HepG2 (cell line): ENCODE measurements at regions not wholly inside any gene's neighbourhood (a gene's known extent, or its start where the extent isn't known, plus 50 kb on each side); places are given as distances from the start of the nearest gene placed in this dataset.

Experiments
- ATAC-seq: fragments of 200-7000 bp; cut with Tn5 transposase; 3 replicates; pipeline ENCODE4 v1.9.1; 2020; ENCODE audit warnings: mild to moderate bottlenecking, moderate library complexity
- BruUV-seq: library from RNA; stranded (reverse); fragments of 400-500 nt; replicated peaks from 2 replicates; lab custom pipeline; 2021; lab: Mats Ljungman, UMichigan
- CTCF ChIA-PET: fragments of 300-600 bp; formaldehyde crosslinking; extraction: SDS; loops from one replicate; lab custom pipeline; 2021; ENCODE audit warnings: low total read pairs, inconsistent platforms, low intra/inter-chr PET ratio; lab: Yijun Ruan, JAX
- POLR2A ChIA-PET: fragments of 350-600 bp; sonication (Branson Sonifier 250); formaldehyde crosslinking; loops from one replicate; lab custom pipeline; 2020; ENCODE audit warnings: antibody characterized with exemption, inconsistent platforms; lab: Yijun Ruan, JAX
- DNase-seq: peaks from one replicate; pipeline ENCODE4 v3.0.0-alpha.2; 2015; ENCODE audit warnings: low spot score
- FAIRE-seq: peaks from 3 replicates; lab custom pipeline; 2011; peaks lifted over from hg19 to GRCh38; lab: Jason Lieb, UNC
- H2AFZ ChIP-seq: one replicate; pipeline ENCODE4 v1.6.1; 2011; ENCODE audit warnings: low read length, inconsistent platforms
- H3K27ac ChIP-seq: fragments of 300-600 bp; 3 replicates; pipeline ENCODE4 v1.8.0; 2011; ENCODE audit warnings: mixed run types, mild to moderate bottlenecking, mixed read lengths, low read length, inconsistent platforms; ENCODE audit not compliant: insufficient read depth; ENCODE audit errors: extremely low read length
- H3K27me3 ChIP-seq, 2 experiments: fragments of 200-600 bp in 1 of 2; 2 replicates in 1 of 2; 3 replicates in 1 of 2; pipeline versions ENCODE4 v1.6.0 to v1.8.0; 2011; ENCODE audit warnings: low read length in 2 of 2, mild to moderate bottlenecking in 2 of 2, moderate library complexity in 2 of 2, inconsistent platforms in 1 of 2; ENCODE audit not compliant: insufficient read depth in 2 of 2, control insufficient read depth in 1 of 2
- H3K36me3 ChIP-seq, 2 experiments: fragments of 200-600 bp in 1 of 2; replicated peaks in 1 of 2; 2 replicates in 1 of 2; 3 replicates in 1 of 2; pipeline versions ENCODE4 v1.5.1 to v1.8.0; 2011; ENCODE audit warnings: low read length in 2 of 2, inconsistent platforms in 1 of 2; ENCODE audit not compliant: insufficient read depth in 2 of 2, control insufficient read depth in 1 of 2
- H3K4me1 ChIP-seq: 2 replicates; pipeline ENCODE4 v1.5.1; 2012; ENCODE audit warnings: low read length, inconsistent platforms; ENCODE audit not compliant: insufficient read depth
- H3K4me2 ChIP-seq: 2 replicates; pipeline ENCODE4 v1.6.0; 2011; ENCODE audit warnings: low read depth, low read length, inconsistent platforms
- H3K4me3 ChIP-seq, 3 experiments: fragments of 200-600 bp in 1 of 3; sonication (generic), shearing (Covaris generic) in 1 of 3; replicated peaks in 1 of 3; 2 replicates each; pipeline ENCODE4 v1.5.1; 2011 to 2016; ENCODE audit warnings: low read length in 3 of 3, inconsistent platforms in 2 of 3, low read depth in 2 of 3, mild to moderate bottlenecking in 2 of 3, control low read depth in 1 of 3, mixed read lengths in 1 of 3; ENCODE audit not compliant: insufficient read depth in 1 of 3
- H3K79me2 ChIP-seq: one replicate; pipeline ENCODE4 v1.6.1; 2011; ENCODE audit warnings: low read length, inconsistent platforms; ENCODE audit not compliant: insufficient read depth
- H3K9ac ChIP-seq: 2 replicates; pipeline ENCODE4 v1.6.0; 2011; ENCODE audit warnings: mild to moderate bottlenecking, low read depth, low read length, inconsistent platforms; ENCODE audit not compliant: insufficient read depth
- H3K9me3 ChIP-seq: 2 replicates; pipeline ENCODE4 v1.5.1; 2012; ENCODE audit warnings: mild to moderate bottlenecking, low read length
- H4K20me1 ChIP-seq: 2 replicates; pipeline ENCODE4 v1.6.0; 2011; ENCODE audit warnings: inconsistent platforms, mild to moderate bottlenecking, low read length, moderate library complexity; ENCODE audit not compliant: insufficient read depth
- ARID2 ChIP-seq: sonication (generic); formaldehyde crosslinking; IDR thresholded peaks from 2 replicates; pipeline ENCODE4 v1.8.1; 2022; ENCODE audit warnings: mild to moderate bottlenecking, missing genetic modification reagents, borderline replicate concordance
- FOSL2 ChIP-seq: sonication (generic); formaldehyde crosslinking; IDR thresholded peaks from 2 replicates; pipeline ENCODE4 v1.4.0; 2020; ENCODE audit warnings: missing genetic modification reagents
- HOXA9 ChIP-seq: sonication (generic); formaldehyde crosslinking; IDR thresholded peaks from 2 replicates; pipeline ENCODE4 v1.8.1; 2022; ENCODE audit warnings: missing genetic modification reagents, mild to moderate bottlenecking, moderate library complexity, borderline replicate concordance
- RFX5 ChIP-seq: IDR thresholded peaks from 2 replicates; pipeline ENCODE4 v1.6.1; 2011; ENCODE audit warnings: low read depth, low read length, improper control_type of control experiment
- SKIL ChIP-seq: sonication (generic); formaldehyde crosslinking; IDR thresholded peaks from 2 replicates; pipeline ENCODE4 v1.8.0; 2022; ENCODE audit warnings: missing genetic modification reagents, mild to moderate bottlenecking, moderate library complexity, borderline replicate concordance
- ZNF225 ChIP-seq: sonication (generic); formaldehyde crosslinking; IDR thresholded peaks from 2 replicates; pipeline ENCODE4 v1.4.0; 2020; ENCODE audit warnings: mild to moderate bottlenecking, missing genetic modification reagents
- ZNF770 ChIP-seq: sonication (generic); formaldehyde crosslinking; IDR thresholded peaks from 2 replicates; pipeline ENCODE4 v1.5.0; 2020; ENCODE audit warnings: mild to moderate bottlenecking, missing genetic modification reagents
- ZZZ3 ChIP-seq: sonication (generic); formaldehyde crosslinking; IDR thresholded peaks from 2 replicates; pipeline ENCODE4 v1.4.0; 2020; ENCODE audit warnings: missing genetic modification reagents, mild to moderate bottlenecking, borderline replicate concordance
- WGBS: methylation state at CpG from one replicate; pipeline ENCODE4 v1.1.6; 2017; ENCODE audit warnings: low lambda C conversion rate; 5-methylcytosine and 5-hydroxymethylcytosine counted together
- in situ Hi-C: cut with HindIII; loops from 2 replicates; pipeline ENCODE4 v1.10.0; 2017; ENCODE audit warnings: low pct_unique_long_range_greater_than_20kb; ENCODE audit not compliant: extremely low pct_ligation_motif_present
- intact Hi-C: fragments of 100-400 bp; cut with micrococcal nuclease; formaldehyde crosslinking; loops from one replicate; pipeline ENCODE4 v1.10.0; 2022; ENCODE audit not compliant: unreplicated experiment

- Histone ChIP-seq H3K4me2 (no peak overlapping the region), H2AFZ (no peak overlapping the region), H3K9ac (no peak overlapping the region), H3K4me1 (no peaks in the 10 kb centered on the region), H3K79me2 (no peaks in the 10 kb centered on the region), H3K4me3 (no peak overlapping the region), H3K9me3 (no peaks in the 10 kb centered on the region), H3K27ac (no peak overlapping the region), H3K36me3 (no peaks in the 10 kb centered on the region), H4K20me1 (no peaks in the 10 kb centered on the region), H3K27me3 (no peaks in the 10 kb centered on the region; a peak in 1 of 5 replicates)
- ChIA-PET POLR2A (no interaction called here), CTCF (no interaction called here)
- no peak for FAIRE-seq
- 44% methylated on average over 5 of the region's 5 CpGs for WGBS
- no peak for TF ChIP-seq SKIL (CRISPR knock-in tag)
- TF ChIP-seq RFX5 = no peak
- TF ChIP-seq ZNF225 (CRISPR knock-in tag) = no peak
- TF ChIP-seq ZZZ3 (CRISPR knock-in tag) = no peak
- no peak for TF ChIP-seq ARID2
- no peak for ATAC-seq
- BruUV-seq = no TSS peak
- intact Hi-C loops = no loop called here
- in situ Hi-C loops = no loop called here
- no peak for DNase-seq
Measured at GRCh38 chr10:31724296-31724695, 204.3 kb downstream of the ARHGAP12 start.

- DNase-seq = peak; percentile 5
- BruUV-seq = no TSS peak
- FAIRE-seq = peak; percentile 49
- TF ChIP-seq HOXA9 (CRISPR knock-in tag) (no peak), ZNF770 (CRISPR knock-in tag) (peak; percentile 83), FOSL2 (CRISPR knock-in tag) (peak; percentile 55)
- Histone ChIP-seq H3K27ac (no peak overlapping the region), H3K4me3 (no peak overlapping the region), H3K4me1 (no peaks in the 10 kb centered on the region), H3K36me3 (no peaks in the 10 kb centered on the region), H3K27me3 (no peaks in the 10 kb centered on the region; a peak in 1 of 5 replicates), H4K20me1 (no peaks in the 10 kb centered on the region), H3K9ac (no peak overlapping the region), H3K79me2 (no peaks in the 10 kb centered on the region), H2AFZ (no peak overlapping the region), H3K4me2 (no peak overlapping the region), H3K9me3 (no peaks in the 10 kb centered on the region)
- WGBS = 18% methylated on average over 5 of the region's 5 CpGs
- peak; percentile 47; the same call in 1 of the 3 replicates for ATAC-seq
- ChIA-PET POLR2A (no interaction called here), CTCF (no interaction called here)
- intact Hi-C loops = no loop called here
- in situ Hi-C loops = no loop called here
Measured at GRCh38 chr10:31723106-31723750, 205.4 kb downstream of the ARHGAP12 start.
